HG03066 (cell line): ENCODE measurements at regions not wholly inside any gene's neighbourhood (a gene's known extent, or its start where the extent isn't known, plus 50 kb on each side); places are given as distances from the start of the nearest gene placed in this dataset.
"Not testable (repeated sequence)": the region's sequence is repeated elsewhere in the genome, so short reads cannot be mapped to it uniquely, and the experiment has no call there.

ENCODE experiments used
- ATAC-seq: cut with Tn5 transposase; IDR thresholded peaks from one replicate; pipeline ENCODE4 v1.9.1; 2021; ENCODE audit warnings: low read depth; ENCODE audit not compliant: unreplicated experiment

GRCh38 chr2:66251573-66251972, 183.4 kb upstream of the MEIS1 start:
- no peak for ATAC-seq

GRCh38 chr2:66249089-66249488, 185.8 kb upstream of the MEIS1 start:
- ATAC-seq, result not testable (repeated sequence)

- ATAC-seq, result not testable (repeated sequence)
Observed at GRCh38 chr2:66243809-66244208, 191.1 kb upstream of the MEIS1 start.

GRCh38 chr2:66242888-66243287, 192.0 kb upstream of the MEIS1 start:
- not testable (repeated sequence) for ATAC-seq

- ATAC-seq, result no peak
Observed at GRCh38 chr2:66242099-66242789, 192.7 kb upstream of the MEIS1 start.

GRCh38 chr2:66240286-66240685, 194.6 kb upstream of the MEIS1 start:
- ATAC-seq, result no peak

GRCh38 chr2:66239655-66240054, 195.3 kb upstream of the MEIS1 start:
- ATAC-seq, result no peak

GRCh38 chr2:66237803-66238379, 197.0 kb upstream of the MEIS1 start:
- ATAC-seq, result no peak

- ATAC-seq, result no peak
Observed at GRCh38 chr2:66236816-66237802, 197.8 kb upstream of the MEIS1 start.

- ATAC-seq, result no peak
Observed at GRCh38 chr2:66236067-66236685, 198.7 kb upstream of the MEIS1 start.

GRCh38 chr2:66235428-66235827, 199.5 kb upstream of the MEIS1 start:
- ATAC-seq, result no peak

- no peak for ATAC-seq
Observed at GRCh38 chr2:66233981-66234380, 200.9 kb upstream of the MEIS1 start.

GRCh38 chr2:66228128-66228547, 206.8 kb upstream of the MEIS1 start:
- no peak for ATAC-seq

GRCh38 chr2:66217039-66217585, 217.8 kb upstream of the MEIS1 start:
- no peak for ATAC-seq

GRCh38 chr2:66212749-66213148, 222.2 kb upstream of the MEIS1 start:
- no peak for ATAC-seq

GRCh38 chr2:66202586-66202985, 232.3 kb upstream of the MEIS1 start:
- no peak for ATAC-seq

- no peak for ATAC-seq
Observed at GRCh38 chr2:66201242-66201641, 233.7 kb upstream of the MEIS1 start.

GRCh38 chr2:66198873-66199272, 236.1 kb upstream of the MEIS1 start:
- no peak for ATAC-seq

- no peak for ATAC-seq
Observed at GRCh38 chr2:66192888-66193287, 242.0 kb upstream of the MEIS1 start.

GRCh38 chr2:66191311-66191710, 243.6 kb upstream of the MEIS1 start:
- ATAC-seq, result no peak

GRCh38 chr2:66189553-66189952, 245.4 kb upstream of the MEIS1 start:
- no peak for ATAC-seq
